ENCODE measurements at regions not wholly inside any gene's neighbourhood (a gene's known extent, or its start where the extent isn't known, plus 50 kb on each side); places are given as distances from the start of the nearest gene placed in this dataset.

DNA sequence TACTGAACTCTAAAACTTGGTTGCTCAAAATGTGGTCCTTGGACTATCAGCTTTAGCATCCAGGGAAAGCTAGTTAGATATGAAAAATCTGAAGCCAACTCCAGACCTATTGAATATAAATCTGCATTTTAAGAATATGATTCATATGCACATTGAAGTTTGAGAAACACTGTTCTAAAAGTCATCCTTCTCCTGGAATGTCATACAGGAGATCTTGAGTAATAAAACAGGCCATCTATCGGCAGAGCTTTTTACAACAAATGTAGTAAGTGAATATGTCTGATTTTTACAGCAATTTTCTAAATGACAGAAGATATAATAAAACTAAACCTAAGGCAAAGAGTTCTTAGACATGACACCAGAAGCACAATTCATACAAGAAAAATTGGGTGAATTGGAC, 140.4 kb downstream of the PMP22 start:
- no peak for TF ChIP-seq POLR2A (IDR thresholded peaks at IDR 0.05)
- no peaks in the 10 kb centered on the region for H3K9me3 ChIP-seq
- H3K27me3 ChIP-seq, result no peaks in the 10 kb centered on the region
- no peaks in the 10 kb centered on the region for H3K4me1 ChIP-seq
- no peaks in the 10 kb centered on the region for H3K36me3 ChIP-seq
- intact Hi-C loops (cut with DNase I), result no loop called here
- no peak overlapping the region for H3K27ac ChIP-seq
- no peak for DNase-seq
- 56 to 94% methylated on average over 1 of the region's 1 CpG for WGBS, 2 donors
- no peak overlapping the region for H3K4me3 ChIP-seq (replicated peaks in 1 of 3)

DNA sequence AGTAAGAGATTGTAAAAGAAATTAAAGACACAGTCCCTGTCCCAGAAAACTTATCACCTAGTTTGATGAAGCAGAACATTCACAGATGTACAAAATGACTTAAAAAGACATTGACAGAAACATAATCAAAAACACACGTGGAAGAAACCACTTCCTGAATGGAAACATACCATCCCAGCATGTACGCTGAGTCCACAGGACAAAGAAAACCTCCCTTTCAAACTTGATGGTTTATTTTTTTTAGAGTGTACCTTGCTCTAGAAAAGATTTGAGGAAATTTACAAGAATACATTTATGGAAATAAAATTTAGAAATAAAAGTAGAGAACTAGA, 140.9 kb downstream of the PMP22 start:
- 52 to 60% methylated on average over 2 of the region's 2 CpGs for WGBS, 2 donors
- TF ChIP-seq, protein P1, sequence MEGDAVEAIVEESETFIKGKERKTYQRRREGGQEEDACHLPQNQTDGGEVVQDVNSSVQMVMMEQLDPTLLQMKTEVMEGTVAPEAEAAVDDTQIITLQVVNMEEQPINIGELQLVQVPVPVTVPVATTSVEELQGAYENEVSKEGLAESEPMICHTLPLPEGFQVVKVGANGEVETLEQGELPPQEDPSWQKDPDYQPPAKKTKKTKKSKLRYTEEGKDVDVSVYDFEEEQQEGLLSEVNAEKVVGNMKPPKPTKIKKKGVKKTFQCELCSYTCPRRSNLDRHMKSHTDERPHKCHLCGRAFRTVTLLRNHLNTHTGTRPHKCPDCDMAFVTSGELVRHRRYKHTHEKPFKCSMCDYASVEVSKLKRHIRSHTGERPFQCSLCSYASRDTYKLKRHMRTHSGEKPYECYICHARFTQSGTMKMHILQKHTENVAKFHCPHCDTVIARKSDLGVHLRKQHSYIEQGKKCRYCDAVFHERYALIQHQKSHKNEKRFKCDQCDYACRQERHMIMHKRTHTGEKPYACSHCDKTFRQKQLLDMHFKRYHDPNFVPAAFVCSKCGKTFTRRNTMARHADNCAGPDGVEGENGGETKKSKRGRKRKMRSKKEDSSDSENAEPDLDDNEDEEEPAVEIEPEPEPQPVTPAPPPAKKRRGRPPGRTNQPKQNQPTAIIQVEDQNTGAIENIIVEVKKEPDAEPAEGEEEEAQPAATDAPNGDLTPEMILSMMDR (IDR thresholded peaks at IDR 0.05), result no peak
- no peak for TF ChIP-seq POLR2A (IDR thresholded peaks at IDR 0.05)
- H3K36me3 ChIP-seq, result no peaks in the 10 kb centered on the region

DNA sequence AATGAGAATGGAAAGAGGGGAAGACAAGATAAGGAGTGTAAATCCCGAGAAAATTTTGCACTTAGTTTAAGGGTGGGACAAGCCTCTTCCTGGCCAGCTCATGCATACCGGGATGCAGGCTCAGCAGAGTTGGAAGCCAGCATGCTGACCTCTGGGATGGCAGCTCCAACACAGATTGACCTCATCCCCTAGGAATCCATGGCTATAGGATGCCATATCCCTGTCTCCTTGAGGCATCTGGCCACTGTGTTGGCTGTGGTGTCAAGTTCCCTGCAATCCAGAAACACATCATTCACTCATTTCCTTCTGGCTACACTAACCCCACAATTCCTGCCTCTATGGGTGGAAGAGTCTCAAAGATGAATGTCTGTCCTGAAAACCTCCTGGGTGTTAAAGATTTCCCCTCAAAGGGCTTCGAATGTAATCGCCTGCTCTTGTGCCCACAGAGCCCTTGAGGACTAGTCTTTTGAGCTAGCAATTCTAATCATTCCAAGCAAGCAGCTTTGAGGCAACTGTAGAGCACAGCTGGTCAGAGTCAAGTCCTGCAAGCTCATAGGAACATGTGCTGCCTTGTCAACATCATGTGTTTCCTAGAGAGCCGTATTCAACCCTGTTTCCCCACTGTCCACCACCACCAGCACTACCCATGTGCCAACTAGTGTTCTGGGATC, 141.4 kb downstream of the PMP22 start:
- Histone ChIP-seq H3K9me3 (no peaks in the 10 kb centered on the region), H3K27me3 (no peaks in the 10 kb centered on the region), H3K4me1 (no peaks in the 10 kb centered on the region), H3K4me3 (replicated peaks in 1 of 3) (no peak overlapping the region), H3K27ac (no peak overlapping the region), H3K36me3 (no peaks in the 10 kb centered on the region)
- TF ChIP-seq, protein P1 (IDR thresholded peaks at IDR 0.05), result no peak
- no peak for TF ChIP-seq POLR2A (IDR thresholded peaks at IDR 0.05)
- intact Hi-C loops (cut with DNase I), result no loop called here
- WGBS, 2 donors, result 75 to 80% methylated on average over 5 of the region's 5 CpGs
- no peak for DNase-seq

More for the DNA sequence above, 140.9 kb downstream of the PMP22 start:
- intact Hi-C loops (cut with DNase I), result no loop called here
- DNase-seq, result no peak
- Histone ChIP-seq H3K9me3 (no peaks in the 10 kb centered on the region), H3K4me3 (replicated peaks in 1 of 3) (no peak overlapping the region), H3K27me3 (no peaks in the 10 kb centered on the region), H3K27ac (no peak overlapping the region), H3K4me1 (no peaks in the 10 kb centered on the region)

DNA sequence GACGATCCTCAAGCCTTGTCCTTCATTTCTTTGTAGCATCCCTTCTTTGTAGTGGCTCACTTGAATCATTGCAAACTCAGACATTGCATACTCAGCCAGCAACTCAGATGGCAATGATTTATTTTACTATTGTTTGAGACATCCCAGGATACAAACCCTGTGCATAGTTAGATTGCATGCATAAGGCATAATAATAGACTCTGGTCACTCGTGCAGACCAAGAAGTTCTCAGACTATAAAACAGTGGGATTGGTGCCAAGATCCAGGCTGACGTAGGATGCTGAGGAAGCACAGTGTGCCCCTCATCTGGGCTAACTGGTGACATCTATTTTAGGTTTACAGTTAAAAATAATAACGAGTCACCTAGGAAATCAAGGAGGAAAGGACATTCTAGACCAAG, 142.3 kb downstream of the PMP22 start:
- Histone ChIP-seq H3K27ac (no peak overlapping the region), H3K9me3 (no peaks in the 10 kb centered on the region), H3K36me3 (no peaks in the 10 kb centered on the region), H3K4me1 (no peaks in the 10 kb centered on the region), H3K27me3 (no peaks in the 10 kb centered on the region), H3K4me3 (replicated peaks in 1 of 3) (no peak overlapping the region)
- 57 to 68% methylated on average over 4 of the region's 4 CpGs for WGBS, 2 donors
- intact Hi-C loops (cut with DNase I), result no loop called here
- DNase-seq, result no peak
- no peak for TF ChIP-seq POLR2A (IDR thresholded peaks at IDR 0.05)
- TF ChIP-seq, protein P1 (IDR thresholded peaks at IDR 0.05), result no peak

DNA sequence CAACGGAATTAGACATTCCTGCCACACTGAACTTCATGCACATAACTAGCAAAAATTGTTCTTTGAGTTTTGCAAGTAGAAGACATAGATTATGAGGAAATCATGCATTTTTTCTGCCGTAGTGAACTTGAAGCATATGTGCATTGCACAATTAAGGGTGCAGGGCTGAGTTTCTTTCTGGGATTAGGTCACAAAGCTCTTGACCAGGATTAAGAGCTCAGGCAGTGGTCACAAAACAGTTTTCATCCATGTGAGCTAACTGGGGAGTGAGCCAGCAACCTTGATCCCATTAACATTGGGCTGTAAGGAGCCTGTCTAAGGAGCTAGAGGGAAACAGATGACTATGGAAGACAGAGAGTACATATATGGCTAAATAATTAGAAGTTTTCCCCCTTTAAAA, 143.7 kb downstream of the PMP22 start:
- Histone ChIP-seq H3K4me3 (replicated peaks in 1 of 3) (no peak overlapping the region), H3K36me3 (no peaks in the 10 kb centered on the region), H3K27ac (no peak overlapping the region), H3K27me3 (no peaks in the 10 kb centered on the region), H3K4me1 (no peaks in the 10 kb centered on the region), H3K9me3 (no peaks in the 10 kb centered on the region)
- intact Hi-C loops (cut with DNase I), result no loop called here
- DNase-seq, result no peak
- TF ChIP-seq POLR2A (IDR thresholded peaks at IDR 0.05), result no peak
- TF ChIP-seq, protein P1 (IDR thresholded peaks at IDR 0.05), result no peak
- WGBS, 2 donors, result 83 to 98% methylated on average over 2 of the region's 2 CpGs

DNA sequence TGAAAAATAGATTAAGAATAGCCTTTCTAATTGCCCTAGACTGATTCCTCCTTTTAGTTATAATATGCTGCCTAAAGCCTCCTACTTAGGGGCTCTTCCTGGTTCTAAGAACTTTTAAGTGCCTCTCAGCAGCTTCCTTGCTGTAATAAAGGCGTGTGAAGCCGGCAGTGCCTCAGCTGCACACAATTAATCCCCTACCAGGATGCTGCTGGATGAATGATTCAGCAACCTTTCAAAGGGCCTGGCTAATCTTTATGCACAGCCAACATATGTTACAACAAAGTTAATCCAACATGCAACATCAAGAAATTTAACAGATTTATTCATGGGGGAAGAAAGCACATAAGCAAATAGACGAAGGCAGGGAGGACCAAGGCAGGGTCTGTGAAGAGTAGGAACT, 145.2 kb downstream of the PMP22 start:
- H3K4me1 ChIP-seq, result no peaks in the 10 kb centered on the region
- intact Hi-C loops (cut with DNase I), result no loop called here
- no peaks in the 10 kb centered on the region for H3K9me3 ChIP-seq
- H3K27me3 ChIP-seq, result no peaks in the 10 kb centered on the region
- no peak overlapping the region for H3K4me3 ChIP-seq (replicated peaks in 1 of 3)
- H3K27ac ChIP-seq, result no peak overlapping the region
- no peak for DNase-seq
- TF ChIP-seq, protein P1 (IDR thresholded peaks at IDR 0.05), result no peak
- TF ChIP-seq POLR2A (IDR thresholded peaks at IDR 0.05), result no peak
- WGBS, 2 donors, result 44 to 52% methylated on average over 3 of the region's 3 CpGs
- no peaks in the 10 kb centered on the region for H3K36me3 ChIP-seq
